Left colon (tissue), 2 donors: ENCODE measurements at regions not wholly inside any gene's neighbourhood (a gene's known extent, or its start where the extent isn't known, plus 50 kb on each side); places are given as distances from the start of the nearest gene placed in this dataset.

Experiments
- ATAC-seq: fragments of 200-7000 bp; cut with Tn5 transposase; one replicate; pipeline ENCODE4 v1.9.1; 2020; ENCODE audit warnings: mild to moderate bottlenecking, moderate library complexity
- DNase-seq, 2 donors: peaks; one replicate each; pipeline ENCODE4 v3.0.0-alpha.2; 2020
- intact Hi-C, 2 donors: fragments of 100-400 bp; cut with DNase I in 1 of 2; cut with micrococcal nuclease in 1 of 2; formaldehyde crosslinking; loops; one replicate each; pipeline versions ENCODE4 v1.11.2 to v1.14.0; 2022; cut with DNase I, micrococcal nuclease
- donor health status: DM: no; HTN: no; CAD: no.
- donor health status: DM: yes; HTN: yes; CAD: no.

- intact Hi-C loops, result no loop called here
- DNase-seq (no peak), ATAC-seq (no peak)
These were observed 138.7 kb downstream of the YTHDC2 start for GRCh38 chr5:113652161-113652560.

GRCh38 chr5:113654828-113655227 is 141.3 kb downstream of the YTHDC2 start:
- intact Hi-C loops, result no loop called here
- ATAC-seq, result no peak
- no peak for DNase-seq

GRCh38 chr5:113660206-113660605 is 146.7 kb downstream of the YTHDC2 start:
- no peak for DNase-seq
- ATAC-seq, result no peak
- intact Hi-C loops, result no loop called here

- no peak for ATAC-seq
- intact Hi-C loops, result no loop called here
- no peak for DNase-seq
These were observed 147.3 kb downstream of the YTHDC2 start for GRCh38 chr5:113660706-113661250.

- ATAC-seq (no peak), DNase-seq (peak in 1 of 2 donors; percentile 39)
- intact Hi-C loops, result no loop called here
These were observed 150.5 kb downstream of the YTHDC2 start for GRCh38 chr5:113663879-113664541.

DNA sequence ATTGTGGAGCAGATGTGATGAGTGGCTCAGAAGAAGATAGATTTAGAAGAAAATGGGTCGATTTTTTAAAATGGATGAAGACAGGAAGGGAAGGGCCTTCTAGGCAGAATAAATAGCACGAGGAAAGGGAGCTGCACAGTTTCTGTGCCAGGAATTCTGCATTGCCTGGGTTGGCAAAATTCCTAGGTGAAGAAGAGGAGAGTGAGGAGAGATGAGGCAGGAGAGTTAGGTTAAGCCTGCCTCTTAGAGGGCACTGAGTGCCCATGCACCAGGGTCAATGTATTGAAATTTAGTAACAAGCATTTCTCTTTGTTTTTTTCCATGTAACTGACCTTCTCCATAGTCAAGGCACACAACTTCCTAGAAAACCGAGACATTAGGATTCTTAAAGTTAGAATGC is 159.5 kb downstream of the YTHDC2 start:
- no peak for ATAC-seq
- no peak for DNase-seq
- intact Hi-C loops, result no loop called here

GRCh38 chr5:113675166-113675565 is 161.7 kb downstream of the YTHDC2 start:
- intact Hi-C loops, result no loop called here
- ATAC-seq (no peak), DNase-seq (no peak)

- intact Hi-C loops, result no loop called here
- ATAC-seq, result no peak
- DNase-seq, result no peak
These were observed 164.7 kb downstream of the YTHDC2 start for GRCh38 chr5:113678202-113678601.

- intact Hi-C loops, result no loop called here
- DNase-seq, result peak in 1 of 2 donors; percentile 5
- ATAC-seq, result peak; percentile 51
These were observed 165.6 kb downstream of the YTHDC2 start for GRCh38 chr5:113678924-113679575.

- ATAC-seq (no peak), DNase-seq (no peak)
- intact Hi-C loops, result no loop called here
These were observed 167.0 kb downstream of the YTHDC2 start for GRCh38 chr5:113680534-113680933.

GRCh38 chr5:113682497-113683136 is 169.1 kb downstream of the YTHDC2 start:
- intact Hi-C loops, result no loop called here
- DNase-seq (no peak), ATAC-seq (no peak)

DNA sequence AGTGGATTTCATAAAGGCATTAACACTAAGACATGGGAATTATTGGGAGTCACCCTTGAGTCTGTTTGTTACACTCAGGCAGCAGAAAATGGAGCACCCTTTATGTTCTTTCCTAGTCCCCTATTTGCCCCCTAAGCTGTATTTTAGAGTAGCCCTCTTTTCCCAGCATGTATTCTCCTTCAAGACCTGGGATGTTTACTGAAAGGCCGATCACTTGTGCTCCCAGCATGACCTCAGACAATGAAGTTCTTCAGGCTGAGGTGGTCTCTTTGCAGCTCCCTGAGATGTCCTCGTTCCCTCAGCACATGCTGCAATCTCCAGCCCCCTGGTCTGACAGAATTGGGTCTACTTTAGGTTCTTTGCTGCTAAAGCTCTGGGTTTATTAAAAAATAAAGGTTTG is 169.7 kb downstream of the YTHDC2 start:
- intact Hi-C loops, result no loop called here
- ATAC-seq (no peak), DNase-seq (no peak)

DNA sequence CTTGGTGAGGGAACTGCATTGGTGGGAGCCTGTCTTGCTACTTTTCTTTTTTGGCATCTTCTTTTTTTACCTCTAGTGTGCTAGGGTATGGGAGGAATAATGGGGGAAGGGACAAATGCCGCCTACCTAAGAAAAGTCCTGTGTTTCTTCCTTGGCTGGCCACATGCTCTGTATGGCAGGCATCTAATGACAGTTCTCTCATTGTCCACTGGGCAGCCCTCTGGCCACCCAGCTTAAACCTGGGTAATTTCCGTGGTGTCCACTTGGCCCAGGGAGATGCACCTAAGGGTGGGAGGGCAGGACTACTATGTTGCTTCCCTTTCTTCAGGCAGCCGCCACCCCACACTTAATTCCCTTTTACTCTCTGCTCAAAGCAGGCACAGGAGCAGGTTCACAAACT is 173.1 kb downstream of the YTHDC2 start:
- ATAC-seq (no peak), DNase-seq (no peak)
- intact Hi-C loops, result no loop called here

DNA sequence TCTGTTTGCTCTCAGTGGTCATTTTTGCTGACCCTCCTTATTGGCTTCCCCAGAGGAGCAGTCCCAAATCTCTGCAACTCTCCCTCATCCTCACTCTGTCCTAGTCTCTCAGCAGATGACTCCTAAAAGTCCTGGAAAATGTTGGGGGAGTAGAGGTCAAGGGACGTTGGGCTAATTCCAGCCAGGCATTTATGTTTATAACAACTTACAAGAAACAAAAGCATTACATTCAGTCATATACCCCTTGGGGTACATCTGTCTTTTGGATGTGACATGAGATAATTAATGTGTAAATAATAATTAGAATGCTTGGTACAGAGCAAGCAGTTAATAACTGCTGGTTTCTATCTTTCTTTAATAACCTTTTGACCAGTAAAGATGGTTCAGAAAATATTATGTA is 176.2 kb downstream of the YTHDC2 start:
- no peak for ATAC-seq
- intact Hi-C loops, result no loop called here
- DNase-seq, result no peak

GRCh38 chr5:113692466-113692865 is 179.0 kb downstream of the YTHDC2 start:
- DNase-seq, result no peak
- intact Hi-C loops, result no loop called here
- ATAC-seq, result no peak

- DNase-seq (no peak), ATAC-seq (no peak)
These were observed 179.5 kb downstream of the YTHDC2 start for GRCh38 chr5:113692891-113693457.

GRCh38 chr5:113693701-113694100 is 180.2 kb downstream of the YTHDC2 start:
- ATAC-seq (peak; percentile 40), DNase-seq (peak in 1 of 2 donors; percentile 3)
- intact Hi-C loops, result no loop called here

More at GRCh38 chr5:113692891-113693457, 179.5 kb downstream of the YTHDC2 start:
- intact Hi-C loops, result no loop called here

DNA sequence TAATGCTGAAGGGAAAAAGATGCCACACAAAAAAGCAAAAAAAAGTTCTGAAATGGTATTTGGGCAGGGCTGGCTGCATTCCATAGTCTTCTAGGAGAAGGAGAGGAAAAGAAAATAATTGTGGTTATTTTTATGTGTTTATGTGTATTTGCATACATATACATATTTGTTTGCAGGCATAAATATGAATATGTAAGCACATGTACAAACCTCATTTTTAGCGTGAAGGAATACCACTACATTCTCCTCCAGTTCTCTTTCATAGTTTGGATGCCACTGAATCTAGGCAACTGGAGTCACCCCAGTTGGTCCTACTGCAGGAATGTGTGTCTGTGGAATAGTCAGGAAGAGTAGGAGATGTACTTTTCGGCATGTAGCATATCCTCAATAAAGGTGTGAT is 181.1 kb downstream of the YTHDC2 start:
- DNase-seq (no peak), ATAC-seq (no peak)

DNA sequence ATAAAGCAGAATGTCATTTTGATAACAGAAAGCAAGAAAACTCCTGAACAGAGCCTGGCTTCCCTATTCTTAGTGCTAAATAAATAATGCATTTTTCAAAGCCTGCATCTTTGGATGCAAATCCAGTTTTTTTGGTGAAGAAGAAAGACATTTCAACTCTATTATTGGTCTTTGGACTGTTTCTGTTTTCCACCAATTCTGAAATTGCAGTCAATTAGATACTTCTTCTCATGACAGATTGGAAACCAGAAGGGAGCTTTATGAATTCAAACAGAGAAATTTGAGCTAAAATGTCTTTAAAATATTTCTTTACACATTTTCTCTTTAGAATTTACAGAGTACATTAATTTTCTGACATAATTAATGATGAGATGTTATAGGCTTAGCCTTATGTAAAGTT is 189.8 kb downstream of the YTHDC2 start:
- intact Hi-C loops, result no loop called here
- no peak for ATAC-seq

More for the DNA sequence above, 181.1 kb downstream of the YTHDC2 start:
- intact Hi-C loops, result no loop called here

GRCh38 chr5:113705657-113706056 is 192.2 kb downstream of the YTHDC2 start:
- no peak for DNase-seq
- intact Hi-C loops, result no loop called here
- ATAC-seq, result no peak

More for the DNA sequence above, 189.8 kb downstream of the YTHDC2 start:
- DNase-seq, result no peak
